Keratinocyte (primary cell): ENCODE measurements at regions not wholly inside any gene's neighbourhood (a gene's known extent, or its start where the extent isn't known, plus 50 kb on each side); places are given as distances from the start of the nearest gene placed in this dataset.

Experiments used
- DNase-seq: peaks from one replicate; pipeline ENCODE4 v3.0.0-alpha.2; 2011; ENCODE audit warnings: low read depth, missing footprints, low spot score
- FAIRE-seq: peaks from 2 replicates; lab custom pipeline; 2011; peaks lifted over from hg19 to GRCh38; lab: Jason Lieb, UNC
- H2AFZ ChIP-seq: 2 replicates; pipeline ENCODE4 v1.6.0; 2012; ENCODE audit warnings: low read length, control low read depth, inconsistent platforms; ENCODE audit not compliant: control insufficient read depth
- H3K27ac ChIP-seq: 2 replicates; pipeline ENCODE4 v1.5.1; 2011; ENCODE audit warnings: low read length; ENCODE audit not compliant: control insufficient read depth, insufficient read depth
- H3K27me3 ChIP-seq: 3 replicates; pipeline ENCODE4 v1.6.0; 2011; ENCODE audit warnings: low read length; ENCODE audit not compliant: control insufficient read depth, insufficient read depth; ENCODE audit errors: extremely low read depth
- H3K36me3 ChIP-seq, 2 experiments: 2 replicates in 1 of 2; 3 replicates in 1 of 2; pipeline ENCODE4 v1.5.1; 2011; ENCODE audit warnings: low read length in 2 of 2, mild to moderate bottlenecking in 1 of 2; ENCODE audit not compliant: control insufficient read depth in 2 of 2, insufficient read depth in 2 of 2; ENCODE audit errors: extremely low read depth in 1 of 2
- H3K4me1 ChIP-seq: 3 replicates; pipeline ENCODE4 v1.5.1; 2011; ENCODE audit warnings: low read length; ENCODE audit not compliant: control insufficient read depth, insufficient read depth; ENCODE audit errors: extremely low read depth
- H3K4me2 ChIP-seq: 3 replicates; pipeline ENCODE4 v1.6.0; 2011; ENCODE audit warnings: low read depth, low read length; ENCODE audit not compliant: control insufficient read depth, insufficient read depth; ENCODE audit errors: extremely low read depth
- H3K4me3 ChIP-seq, 3 experiments: fragments of 200-600 bp in 1 of 3; sonication (generic) in 1 of 3; 2 replicates in 2 of 3; 3 replicates in 1 of 3; pipeline ENCODE4 v1.5.1; 2011 to 2016; ENCODE audit warnings: low read length in 3 of 3, mild to moderate bottlenecking in 3 of 3, control low read depth in 2 of 3, inconsistent platforms in 1 of 3, low read depth in 1 of 3, mixed read lengths in 1 of 3, mixed run types in 1 of 3, moderate library complexity in 1 of 3; ENCODE audit not compliant: control insufficient read depth in 2 of 3, insufficient read depth in 2 of 3; ENCODE audit errors: extremely low read depth in 1 of 3
- H3K79me2 ChIP-seq: 2 replicates; pipeline ENCODE4 v1.6.0; 2012; ENCODE audit warnings: low read length; ENCODE audit not compliant: control insufficient read depth, insufficient read depth
- H3K9ac ChIP-seq: 3 replicates; pipeline ENCODE4 v1.6.0; 2011; ENCODE audit warnings: low read length; ENCODE audit not compliant: control insufficient read depth, insufficient read depth; ENCODE audit errors: extremely low read depth
- H3K9me1 ChIP-seq: 3 replicates; pipeline ENCODE4 v1.6.0; 2011; ENCODE audit warnings: low read length; ENCODE audit not compliant: control insufficient read depth, insufficient read depth; ENCODE audit errors: extremely low read depth
- H3K9me3 ChIP-seq: 2 replicates; pipeline ENCODE4 v1.5.1; 2012; ENCODE audit warnings: low read depth, low read length; ENCODE audit not compliant: control insufficient read depth
- H4K20me1 ChIP-seq: 3 replicates; pipeline ENCODE4 v1.6.0; 2011; ENCODE audit warnings: low read length; ENCODE audit not compliant: control insufficient read depth, insufficient read depth; ENCODE audit errors: extremely low read depth
- CTCF ChIP-seq, 3 experiments: IDR thresholded peaks in 1 of 3; conservative IDR thresholded peaks in 1 of 3; optimal IDR thresholded peaks in 1 of 3; 2 replicates in 2 of 3; 3 replicates in 1 of 3; pipeline versions ENCODE3 to v1.5.1; 2011; ENCODE audit warnings: low read length in 3 of 3, mild to moderate bottlenecking in 3 of 3, moderate library complexity in 2 of 3, control low read depth in 1 of 3, inconsistent platforms in 1 of 3; ENCODE audit not compliant: insufficient read depth in 2 of 3; ENCODE audit errors: extremely low read depth in 1 of 3
- EZH2 ChIP-seq: IDR thresholded peaks from one replicate; pipeline ENCODE4 v1.6.1; 2012; ENCODE audit warnings: inconsistent platforms, mild to moderate bottlenecking, low read length, moderate library complexity
- dilution Hi-C: fragments of 300-500 bp; cut with MboI; formaldehyde crosslinking; loops from one replicate; pipeline ENCODE4 v1.7.0; 2020; ENCODE audit warnings: low sequenced_read_pairs; ENCODE audit not compliant: extremely low pct_ligation_motif_present

- no peak overlapping the region for H3K4me2 ChIP-seq
- FAIRE-seq (no peak), DNase-seq (no peak)
- no peaks in the 10 kb centered on the region for H3K79me2 ChIP-seq
- dilution Hi-C loops = no loop called here
- H2AFZ ChIP-seq = no peak overlapping the region
- no peak overlapping the region for H3K27ac ChIP-seq
- H3K36me3 ChIP-seq = no peaks in the 10 kb centered on the region
- no peaks in the 10 kb centered on the region for H4K20me1 ChIP-seq
- no peaks in the 10 kb centered on the region for H3K4me1 ChIP-seq
- H3K4me3 ChIP-seq = no peak overlapping the region
- TF ChIP-seq EZH2 = no peak
- no peaks in the 10 kb centered on the region for H3K9me1 ChIP-seq
- H3K9me3 ChIP-seq = no peaks in the 10 kb centered on the region
- H3K9ac ChIP-seq = no peak overlapping the region
- no peaks in the 10 kb centered on the region for H3K27me3 ChIP-seq
Observed at GRCh38 chr6:14372734-14373489, 255.3 kb downstream of the CD83 start.

GRCh38 chr6:14373648-14374437, 256.3 kb downstream of the CD83 start:
- TF ChIP-seq CTCF (optimal IDR thresholded peaks at IDR 0.05 in 1 of 3, IDR thresholded peaks at IDR 0.05 in 1 of 3, conservative IDR thresholded peaks at IDR 0.05 in 1 of 3; ENCODE audit: extremely low read depth in 1 of 3, insufficient read depth in 2 of 3, low read length in 3 of 3) (no peak), EZH2 (no peak)
- no peak for FAIRE-seq
- dilution Hi-C loops = no loop called here

More at GRCh38 chr6:14373648-14374437, 256.3 kb downstream of the CD83 start:
- no peaks in the 10 kb centered on the region for H3K36me3 ChIP-seq
- no peaks in the 10 kb centered on the region for H4K20me1 ChIP-seq
- no peak for DNase-seq
- H3K79me2 ChIP-seq = no peaks in the 10 kb centered on the region
- H3K9me3 ChIP-seq = no peaks in the 10 kb centered on the region
- no peak overlapping the region for H3K4me2 ChIP-seq
- H3K27ac ChIP-seq = no peak overlapping the region
- H3K4me3 ChIP-seq = no peak overlapping the region
- no peaks in the 10 kb centered on the region for H3K27me3 ChIP-seq
- H3K9ac ChIP-seq = no peak overlapping the region
- no peaks in the 10 kb centered on the region for H3K9me1 ChIP-seq
- H3K4me1 ChIP-seq = no peaks in the 10 kb centered on the region
- no peak overlapping the region for H2AFZ ChIP-seq
